PFSK-1 (cell line): ENCODE measurements at regions not wholly inside any gene's neighbourhood (a gene's known extent, or its start where the extent isn't known, plus 50 kb on each side); places are given as distances from the start of the nearest gene placed in this dataset.

Source experiments
- FOXP2 ChIP-seq: optimal IDR thresholded peaks from 2 replicates; pipeline ENCODE3; 2011; ENCODE audit warnings: borderline replicate concordance, control low read depth, inconsistent platforms; ENCODE audit not compliant: insufficient read depth; ENCODE audit errors: extremely low read length, extremely low read depth
- POLR2AphosphoS5 ChIP-seq: IDR thresholded peaks from 2 replicates; pipeline ENCODE4 v1.6.1; 2012; ENCODE audit warnings: low read depth, mild to moderate bottlenecking, control low read depth, low read length, moderate library complexity
- SIN3A ChIP-seq: IDR thresholded peaks from 2 replicates; pipeline ENCODE4 v1.6.1; 2012; ENCODE audit warnings: mild to moderate bottlenecking, low read length, moderate library complexity, borderline replicate concordance; ENCODE audit not compliant: insufficient read depth
- TAF1 ChIP-seq: IDR thresholded peaks from 2 replicates; pipeline ENCODE4 v1.6.1; 2012; ENCODE audit warnings: low read length, control low read depth, borderline replicate concordance; ENCODE audit not compliant: insufficient read depth
- TF ChIP-seq, protein P1 (sequence below), 2 experiments: IDR thresholded peaks; 2 replicates each; pipeline versions ENCODE4 v1.6.1 to v1.8.0; 2011 to 2012; ENCODE audit warnings: low read depth in 2 of 2, low read length in 2 of 2, control low read depth in 1 of 2, inconsistent platforms in 1 of 2, mild to moderate bottlenecking in 1 of 2, moderate library complexity in 1 of 2; ENCODE audit not compliant: insufficient read depth in 1 of 2

GRCh38 chr9:24721621-24722020 is 175.9 kb upstream of the IZUMO3 start:
- TF ChIP-seq TAF1 (no peak), FOXP2 (no peak), SIN3A (no peak), POLR2AphosphoS5 (no peak)
- TF ChIP-seq, protein P1, sequence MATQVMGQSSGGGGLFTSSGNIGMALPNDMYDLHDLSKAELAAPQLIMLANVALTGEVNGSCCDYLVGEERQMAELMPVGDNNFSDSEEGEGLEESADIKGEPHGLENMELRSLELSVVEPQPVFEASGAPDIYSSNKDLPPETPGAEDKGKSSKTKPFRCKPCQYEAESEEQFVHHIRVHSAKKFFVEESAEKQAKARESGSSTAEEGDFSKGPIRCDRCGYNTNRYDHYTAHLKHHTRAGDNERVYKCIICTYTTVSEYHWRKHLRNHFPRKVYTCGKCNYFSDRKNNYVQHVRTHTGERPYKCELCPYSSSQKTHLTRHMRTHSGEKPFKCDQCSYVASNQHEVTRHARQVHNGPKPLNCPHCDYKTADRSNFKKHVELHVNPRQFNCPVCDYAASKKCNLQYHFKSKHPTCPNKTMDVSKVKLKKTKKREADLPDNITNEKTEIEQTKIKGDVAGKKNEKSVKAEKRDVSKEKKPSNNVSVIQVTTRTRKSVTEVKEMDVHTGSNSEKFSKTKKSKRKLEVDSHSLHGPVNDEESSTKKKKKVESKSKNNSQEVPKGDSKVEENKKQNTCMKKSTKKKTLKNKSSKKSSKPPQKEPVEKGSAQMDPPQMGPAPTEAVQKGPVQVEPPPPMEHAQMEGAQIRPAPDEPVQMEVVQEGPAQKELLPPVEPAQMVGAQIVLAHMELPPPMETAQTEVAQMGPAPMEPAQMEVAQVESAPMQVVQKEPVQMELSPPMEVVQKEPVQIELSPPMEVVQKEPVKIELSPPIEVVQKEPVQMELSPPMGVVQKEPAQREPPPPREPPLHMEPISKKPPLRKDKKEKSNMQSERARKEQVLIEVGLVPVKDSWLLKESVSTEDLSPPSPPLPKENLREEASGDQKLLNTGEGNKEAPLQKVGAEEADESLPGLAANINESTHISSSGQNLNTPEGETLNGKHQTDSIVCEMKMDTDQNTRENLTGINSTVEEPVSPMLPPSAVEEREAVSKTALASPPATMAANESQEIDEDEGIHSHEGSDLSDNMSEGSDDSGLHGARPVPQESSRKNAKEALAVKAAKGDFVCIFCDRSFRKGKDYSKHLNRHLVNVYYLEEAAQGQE (IDR thresholded peaks at IDR 0.05; ENCODE audit: insufficient read depth in 1 of 2, low read depth in 2 of 2, low read length in 2 of 2): no peak

- no peak for TF ChIP-seq SIN3A
- TF ChIP-seq TAF1: no peak
- no peak for TF ChIP-seq POLR2AphosphoS5
- TF ChIP-seq, protein P1 (IDR thresholded peaks at IDR 0.05; ENCODE audit: insufficient read depth in 1 of 2, low read depth in 2 of 2, low read length in 2 of 2): no peak
- TF ChIP-seq FOXP2: no peak
Measured at GRCh38 chr9:24712206-24712605, 166.5 kb upstream of the IZUMO3 start.

DNA sequence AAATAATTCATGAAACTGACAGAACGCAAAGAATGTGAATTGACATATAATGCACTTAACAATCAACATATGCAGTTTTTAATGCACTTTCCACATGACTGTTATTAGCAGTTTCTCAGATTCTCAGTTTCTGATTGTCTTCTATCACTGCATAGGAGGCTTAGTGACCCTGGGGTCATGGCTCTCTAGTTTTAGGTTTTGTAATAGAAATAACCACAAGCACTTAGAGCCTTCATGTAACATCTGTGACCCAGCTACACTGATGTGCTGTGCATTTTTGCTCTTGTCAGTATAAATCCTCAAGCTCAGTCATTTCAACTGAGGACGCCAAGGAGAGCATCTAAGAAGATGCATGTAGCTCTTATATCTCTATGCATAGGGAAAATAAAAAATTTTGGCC is 163.1 kb upstream of the IZUMO3 start:
- no peak for TF ChIP-seq SIN3A
- TF ChIP-seq, protein P1 (IDR thresholded peaks at IDR 0.05; ENCODE audit: insufficient read depth in 1 of 2, low read depth in 2 of 2, low read length in 2 of 2): no peak
- no peak for TF ChIP-seq FOXP2
- TF ChIP-seq TAF1: no peak
- TF ChIP-seq POLR2AphosphoS5: no peak

DNA sequence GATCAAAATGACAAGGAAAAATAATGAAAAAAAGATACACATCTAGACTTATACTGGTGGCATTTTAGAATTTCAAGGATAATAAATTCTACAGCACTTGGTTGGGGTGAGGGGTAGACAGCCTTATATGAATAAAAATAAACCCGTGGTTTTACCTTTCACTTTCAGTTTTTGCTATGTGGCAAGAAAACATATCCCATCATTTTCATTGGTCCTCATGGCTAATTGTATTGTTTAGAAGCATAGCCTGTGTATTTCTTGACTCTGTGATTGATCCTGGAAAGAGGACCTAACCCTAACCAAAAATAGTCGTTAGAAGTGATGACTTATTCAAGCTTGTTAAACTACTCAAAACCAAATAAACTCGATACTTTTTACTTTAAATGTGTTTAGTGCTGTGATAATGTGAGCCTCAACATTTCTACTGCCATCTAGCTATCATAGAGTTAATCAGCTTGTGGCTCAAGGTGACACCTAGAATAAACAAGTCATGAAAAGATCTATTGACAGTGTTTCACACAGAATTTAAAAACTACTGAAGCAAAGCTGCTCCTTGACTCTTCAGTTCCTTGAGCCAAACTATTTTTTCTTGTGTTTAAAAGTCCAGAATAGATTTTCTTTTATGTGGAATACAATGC is 153.3 kb upstream of the IZUMO3 start:
- TF ChIP-seq SIN3A: no peak
- no peak for TF ChIP-seq POLR2AphosphoS5
- no peak for TF ChIP-seq TAF1
- TF ChIP-seq, protein P1 (IDR thresholded peaks at IDR 0.05; ENCODE audit: insufficient read depth in 1 of 2, low read depth in 2 of 2, low read length in 2 of 2): no peak

DNA sequence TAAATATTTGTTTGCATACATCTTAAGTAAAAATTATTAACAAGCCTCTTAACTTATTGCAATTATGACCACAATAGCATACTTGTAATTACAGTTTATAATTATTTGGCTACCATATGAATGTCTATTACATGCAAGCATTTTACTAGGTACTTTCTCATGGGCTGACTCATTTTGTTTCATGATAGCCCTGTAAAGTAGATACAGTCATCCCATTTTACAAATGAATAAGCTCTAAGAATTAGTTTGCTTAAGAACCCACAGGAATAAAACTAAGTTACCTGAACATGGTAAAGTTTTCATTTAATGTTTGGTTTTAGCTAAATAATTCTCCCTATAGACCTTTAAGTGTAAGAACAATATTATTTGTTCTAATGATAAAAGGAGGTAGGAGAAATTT is 126.6 kb upstream of the IZUMO3 start:
- TF ChIP-seq TAF1 (no peak), FOXP2 (no peak), POLR2AphosphoS5 (no peak), SIN3A (no peak)
- TF ChIP-seq, protein P1 (IDR thresholded peaks at IDR 0.05; ENCODE audit: insufficient read depth in 1 of 2, low read depth in 2 of 2, low read length in 2 of 2): no peak
